ENCODE measurements at regions not wholly inside any gene's neighbourhood (a gene's known extent, or its start where the extent isn't known, plus 50 kb on each side); places are given as distances from the start of the nearest gene placed in this dataset.
"Not testable (repeated sequence)": the region's sequence is repeated elsewhere in the genome, so short reads cannot be mapped to it uniquely, and the experiment has no call there.

GRCh38 chr15:93771196-93772030 is 459.9 kb upstream of the MCTP2 start:
- H3K4me1 Mint-ChIP-seq, result peaks cover 23% of the 10 kb centered on the region
- TF ChIP-seq, protein P1, sequence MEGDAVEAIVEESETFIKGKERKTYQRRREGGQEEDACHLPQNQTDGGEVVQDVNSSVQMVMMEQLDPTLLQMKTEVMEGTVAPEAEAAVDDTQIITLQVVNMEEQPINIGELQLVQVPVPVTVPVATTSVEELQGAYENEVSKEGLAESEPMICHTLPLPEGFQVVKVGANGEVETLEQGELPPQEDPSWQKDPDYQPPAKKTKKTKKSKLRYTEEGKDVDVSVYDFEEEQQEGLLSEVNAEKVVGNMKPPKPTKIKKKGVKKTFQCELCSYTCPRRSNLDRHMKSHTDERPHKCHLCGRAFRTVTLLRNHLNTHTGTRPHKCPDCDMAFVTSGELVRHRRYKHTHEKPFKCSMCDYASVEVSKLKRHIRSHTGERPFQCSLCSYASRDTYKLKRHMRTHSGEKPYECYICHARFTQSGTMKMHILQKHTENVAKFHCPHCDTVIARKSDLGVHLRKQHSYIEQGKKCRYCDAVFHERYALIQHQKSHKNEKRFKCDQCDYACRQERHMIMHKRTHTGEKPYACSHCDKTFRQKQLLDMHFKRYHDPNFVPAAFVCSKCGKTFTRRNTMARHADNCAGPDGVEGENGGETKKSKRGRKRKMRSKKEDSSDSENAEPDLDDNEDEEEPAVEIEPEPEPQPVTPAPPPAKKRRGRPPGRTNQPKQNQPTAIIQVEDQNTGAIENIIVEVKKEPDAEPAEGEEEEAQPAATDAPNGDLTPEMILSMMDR (IDR thresholded peaks at IDR 0.05), result no peak
- H3K36me3 Mint-ChIP-seq (ENCODE audit: low read depth), result no peaks in the 10 kb centered on the region
- no peak for DNase-seq
- H3K4me3 Mint-ChIP-seq, result no peak overlapping the region
- no peak overlapping the region for H3K27ac Mint-ChIP-seq
- H3K27me3 Mint-ChIP-seq (ENCODE audit: low read depth, poor library complexity), result peaks cover 20% of the 10 kb centered on the region
- H3K9me3 Mint-ChIP-seq, result peaks cover 9% of the 10 kb centered on the region

DNA sequence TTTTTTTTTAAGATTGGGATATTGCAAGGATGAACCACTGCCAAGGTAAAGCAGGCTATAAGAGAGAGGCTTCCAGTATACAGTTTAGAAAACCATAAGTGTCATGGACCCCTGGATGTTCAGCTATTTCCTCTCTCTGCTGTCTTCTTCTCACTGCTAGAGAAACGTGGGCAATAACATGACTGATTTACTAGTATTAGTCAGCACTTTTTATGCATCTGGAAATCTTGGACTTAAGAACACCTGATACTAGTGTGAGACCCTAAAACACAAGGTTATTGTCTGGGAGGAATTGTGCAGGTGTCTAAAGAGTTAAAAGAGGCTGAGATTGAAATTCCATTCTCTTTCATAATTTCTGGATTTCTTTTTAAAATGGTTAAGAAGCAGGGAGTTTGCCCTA is 460.6 kb upstream of the MCTP2 start:
- Mint-ChIP-seq H3K27ac (no peak overlapping the region), H3K27me3 (ENCODE audit: low read depth, poor library complexity) (peaks cover 19% of the 10 kb centered on the region), H3K9me3 (peaks cover 7% of the 10 kb centered on the region), H3K4me3 (no peak overlapping the region), H3K36me3 (ENCODE audit: low read depth) (no peaks in the 10 kb centered on the region), H3K4me1 (peaks cover 23% of the 10 kb centered on the region)
- TF ChIP-seq, protein P1 (IDR thresholded peaks at IDR 0.05), result no peak
- DNase-seq, result no peak

GRCh38 chr15:93762036-93762435 is 469.3 kb upstream of the MCTP2 start:
- H3K27ac Mint-ChIP-seq, result no peak overlapping the region
- peaks cover 10% of the 10 kb centered on the region for H3K9me3 Mint-ChIP-seq
- peaks cover 7% of the 10 kb centered on the region for H3K4me1 Mint-ChIP-seq
- TF ChIP-seq, protein P1 (IDR thresholded peaks at IDR 0.05), result no peak
- no peak overlapping the region for H3K4me3 Mint-ChIP-seq
- H3K36me3 Mint-ChIP-seq (ENCODE audit: low read depth), result no peaks in the 10 kb centered on the region
- no peak for DNase-seq
- H3K27me3 Mint-ChIP-seq (ENCODE audit: low read depth, poor library complexity), result peaks cover 3% of the 10 kb centered on the region

GRCh38 chr15:93759629-93760028 is 471.7 kb upstream of the MCTP2 start:
- DNase-seq, result no peak
- no peaks in the 10 kb centered on the region for H3K36me3 Mint-ChIP-seq (ENCODE audit: low read depth)
- H3K9me3 Mint-ChIP-seq, result peaks cover 22% of the 10 kb centered on the region
- H3K4me1 Mint-ChIP-seq, result peaks cover 7% of the 10 kb centered on the region
- no peak overlapping the region for H3K4me3 Mint-ChIP-seq
- TF ChIP-seq, protein P1 (IDR thresholded peaks at IDR 0.05), result no peak
- no peak overlapping the region for H3K27ac Mint-ChIP-seq
- peaks cover 3% of the 10 kb centered on the region for H3K27me3 Mint-ChIP-seq (ENCODE audit: low read depth, poor library complexity)

DNA sequence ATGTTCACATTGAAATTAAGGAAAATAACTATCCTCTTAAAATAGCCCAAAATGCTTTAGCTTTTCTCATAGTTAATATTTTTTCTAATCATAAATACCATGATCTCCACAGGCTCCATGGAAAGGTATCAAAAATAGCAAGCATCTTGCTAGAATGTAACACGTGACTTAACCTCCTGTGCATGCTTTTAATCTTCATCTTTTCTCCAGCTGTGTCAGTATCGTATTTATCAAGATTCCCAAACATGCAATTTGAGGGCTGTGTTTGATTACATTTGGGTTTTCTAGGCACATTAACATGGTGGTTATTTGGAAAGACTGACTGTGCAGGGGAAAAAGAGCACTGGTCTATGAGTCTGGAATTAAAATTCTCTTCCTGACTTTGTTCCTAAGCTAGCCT is 472.5 kb upstream of the MCTP2 start:
- peaks cover 3% of the 10 kb centered on the region for H3K27me3 Mint-ChIP-seq (ENCODE audit: low read depth, poor library complexity)
- H3K36me3 Mint-ChIP-seq (ENCODE audit: low read depth), result no peaks in the 10 kb centered on the region
- H3K4me1 Mint-ChIP-seq, result peaks cover 7% of the 10 kb centered on the region
- no peak overlapping the region for H3K27ac Mint-ChIP-seq
- no peak overlapping the region for H3K4me3 Mint-ChIP-seq
- DNase-seq, result no peak
- peaks cover 21% of the 10 kb centered on the region for H3K9me3 Mint-ChIP-seq
- TF ChIP-seq, protein P1 (IDR thresholded peaks at IDR 0.05), result no peak

DNA sequence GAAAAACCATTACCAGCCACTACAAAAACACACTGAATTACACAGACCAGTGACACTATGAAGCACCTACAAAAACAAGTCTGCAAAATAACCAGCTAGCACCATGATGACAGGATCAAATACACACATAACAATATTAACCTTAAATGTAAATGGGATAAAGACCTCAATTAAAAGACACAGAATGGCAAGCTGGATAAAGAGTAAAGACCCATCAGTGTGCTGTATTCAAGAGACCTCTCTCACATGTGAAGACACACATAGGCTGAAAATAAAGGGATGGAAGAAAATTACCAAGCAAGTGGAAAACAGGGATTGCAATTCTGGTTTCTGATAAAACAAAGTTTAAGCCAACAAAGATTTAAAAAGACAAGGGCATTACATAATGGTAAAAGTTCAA is 482.7 kb upstream of the MCTP2 start:
- Mint-ChIP-seq H3K27me3 (ENCODE audit: low read depth, poor library complexity) (no peaks in the 10 kb centered on the region), H3K36me3 (ENCODE audit: low read depth) (no peaks in the 10 kb centered on the region), H3K9me3 (peaks cover 49% of the 10 kb centered on the region), H3K4me1 (no peaks in the 10 kb centered on the region), H3K27ac (no peak overlapping the region), H3K4me3 (no peak overlapping the region)
- DNase-seq, result no peak
- TF ChIP-seq, protein P1 (IDR thresholded peaks at IDR 0.05), result no peak

DNA sequence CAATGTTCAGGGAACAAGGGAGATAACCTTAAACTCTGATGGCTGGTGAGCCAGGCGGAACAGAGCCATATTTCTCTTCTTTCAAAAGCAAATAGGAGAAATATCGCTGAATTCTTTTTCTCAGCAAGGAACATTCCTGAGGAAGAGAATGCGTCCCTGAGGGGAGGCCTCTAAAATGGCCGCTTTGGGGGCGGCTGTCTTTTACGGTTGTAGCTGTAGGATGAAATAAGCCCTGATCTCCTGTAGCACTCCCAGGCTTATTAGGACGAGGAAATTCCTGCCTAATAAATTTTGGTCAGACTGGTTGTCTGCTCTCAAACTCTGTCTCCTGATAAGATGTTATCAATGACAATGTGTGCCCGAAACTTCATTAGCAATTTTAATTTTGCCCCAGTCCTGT is 496.4 kb upstream of the MCTP2 start:
- H3K27ac Mint-ChIP-seq; H3K4me3 Mint-ChIP-seq; H3K4me1 Mint-ChIP-seq; DNase-seq; H3K9me3 Mint-ChIP-seq; H3K27me3 Mint-ChIP-seq (ENCODE audit: low read depth, poor library complexity); H3K36me3 Mint-ChIP-seq (ENCODE audit: low read depth): not testable (repeated sequence)

All from nephron progenitor cell (in vitro differentiated cells).